ENCODE measurements at regions not wholly inside any gene's neighbourhood (a gene's known extent, or its start where the extent isn't known, plus 50 kb on each side); places are given as distances from the start of the nearest gene placed in this dataset.

DNA sequence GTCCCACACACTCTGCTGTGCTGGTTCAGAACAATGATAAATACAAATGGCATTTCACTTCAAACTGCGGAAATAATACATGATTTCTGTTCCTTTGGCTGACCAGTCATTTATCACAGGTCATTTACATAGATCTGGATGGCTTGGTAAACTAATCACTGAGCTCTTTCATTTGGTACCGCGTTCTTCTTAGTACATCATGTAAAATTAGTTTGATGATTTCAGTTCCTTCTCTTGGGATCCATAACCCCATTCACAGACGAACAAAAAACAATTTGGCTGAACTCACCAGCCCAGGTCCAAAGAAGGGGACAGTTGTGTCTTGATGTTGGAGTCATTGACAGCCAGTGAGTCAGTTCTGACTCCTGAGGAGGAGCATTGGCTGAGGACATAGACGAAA lies 689.8 kb downstream of the INHBA start:
- Histone ChIP-seq H3K4me1 (ENCODE audit: control insufficient read depth, insufficient read depth, low read depth, low read length) (peaks cover under 1% of the 10 kb centered on the region), H4K91ac (ENCODE audit: low read length) (no peak overlapping the region), H2AK5ac (ENCODE audit: low read length, severe bottlenecking) (no peak overlapping the region), H2BK5ac (ENCODE audit: low read depth, low read length, poor library complexity, severe bottlenecking) (no peak overlapping the region), H3K23ac (ENCODE audit: low read length in 2 of 2) (no peak overlapping the region), H3K4ac (ENCODE audit: low read depth in 1 of 2, low read length in 2 of 2) (no peak overlapping the region), H2BK120ac (ENCODE audit: low read depth, low read length) (no peak overlapping the region), H2BK12ac (ENCODE audit: low read length in 2 of 2) (no peak overlapping the region), H3K9ac (ENCODE audit: low read length) (no peak overlapping the region), H3K27me3 (ENCODE audit: control insufficient read depth in 1 of 2, insufficient read depth in 1 of 2, low read length in 2 of 2) (no peaks in the 10 kb centered on the region), H3K18ac (ENCODE audit: low read depth in 1 of 2, low read length in 2 of 2) (no peak overlapping the region), H3K9me3 (ENCODE audit: control insufficient read depth, low read length) (no peaks in the 10 kb centered on the region), H3K27ac (ENCODE audit: low read length, poor library complexity, severe bottlenecking) (no peak overlapping the region), H3K4me3 (ENCODE audit: insufficient read depth in 1 of 2, low read depth in 1 of 2, low read length in 2 of 2) (no peak overlapping the region), H3K4me2 (ENCODE audit: low read length, poor library complexity, severe bottlenecking) (no peak overlapping the region), H3K79me1 (replicated peaks; ENCODE audit: low read length, poor library complexity, severe bottlenecking) (no peaks in the 10 kb centered on the region), H4K8ac (ENCODE audit: low read length) (no peak overlapping the region), H3K14ac (ENCODE audit: low read length in 2 of 2) (no peak overlapping the region), H3K36me3 (ENCODE audit: control insufficient read depth in 1 of 2, insufficient read depth in 2 of 2, low read depth in 1 of 2, low read length in 2 of 2) (no peaks in the 10 kb centered on the region), H2AFZ (ENCODE audit: low read depth, low read length) (no peak overlapping the region), H2BK15ac (ENCODE audit: low read depth, poor library complexity, severe bottlenecking) (no peak overlapping the region)
- WGBS, result 81% methylated on average over 5 of the region's 5 CpGs
- no peak for DNase-seq

- no peaks in the 10 kb centered on the region for H3K36me3 ChIP-seq (ENCODE audit: control insufficient read depth in 1 of 2, insufficient read depth in 2 of 2, low read depth in 1 of 2, low read length in 2 of 2)
- no peak overlapping the region for H2BK5ac ChIP-seq (ENCODE audit: low read depth, low read length, poor library complexity, severe bottlenecking)
- H3K27ac ChIP-seq (ENCODE audit: low read length, poor library complexity, severe bottlenecking), result no peak overlapping the region
- H3K9me3 ChIP-seq (ENCODE audit: control insufficient read depth, low read length), result no peaks in the 10 kb centered on the region
- no peak overlapping the region for H3K4me3 ChIP-seq (ENCODE audit: insufficient read depth in 1 of 2, low read depth in 1 of 2, low read length in 2 of 2)
- H2AFZ ChIP-seq (ENCODE audit: low read depth, low read length), result no peak overlapping the region
- peaks cover 4% of the 10 kb centered on the region for H3K4me1 ChIP-seq (ENCODE audit: control insufficient read depth, insufficient read depth, low read depth, low read length)
- H2AK5ac ChIP-seq (ENCODE audit: low read length, severe bottlenecking), result no peak overlapping the region
- no peak overlapping the region for H3K9ac ChIP-seq (ENCODE audit: low read length)
- no peak overlapping the region for H4K8ac ChIP-seq (ENCODE audit: low read length)
- no peak overlapping the region for H2BK120ac ChIP-seq (ENCODE audit: low read depth, low read length)
- H3K79me1 ChIP-seq (replicated peaks; ENCODE audit: low read length, poor library complexity, severe bottlenecking), result no peaks in the 10 kb centered on the region
- no peak for DNase-seq
- H3K23ac ChIP-seq (ENCODE audit: low read length in 2 of 2), result peak overlapping the region in 1 of 2 experiments; percentile 26
- H2BK12ac ChIP-seq (ENCODE audit: low read length in 2 of 2), result no peak overlapping the region
- H3K14ac ChIP-seq (ENCODE audit: low read length in 2 of 2), result no peak overlapping the region
- H3K18ac ChIP-seq (ENCODE audit: low read depth in 1 of 2, low read length in 2 of 2), result no peak overlapping the region
- H4K91ac ChIP-seq (ENCODE audit: low read length), result no peak overlapping the region
- no peak overlapping the region for H3K4ac ChIP-seq (ENCODE audit: low read depth in 1 of 2, low read length in 2 of 2)
- H3K27me3 ChIP-seq (ENCODE audit: control insufficient read depth in 1 of 2, insufficient read depth in 1 of 2, low read length in 2 of 2), result no peaks in the 10 kb centered on the region
- no peak overlapping the region for H2BK15ac ChIP-seq (ENCODE audit: low read depth, poor library complexity, severe bottlenecking)
- H3K4me2 ChIP-seq (ENCODE audit: low read length, poor library complexity, severe bottlenecking), result no peak overlapping the region
- WGBS, result 96% methylated on average over 6 of the region's 6 CpGs
Measured at GRCh38 chr7:41012041-41012440, 690.8 kb downstream of the INHBA start.

- H3K4me3 ChIP-seq (ENCODE audit: insufficient read depth in 1 of 2, low read depth in 1 of 2, low read length in 2 of 2), result no peak overlapping the region
Measured at GRCh38 chr7:41010967-41011366, 691.9 kb downstream of the INHBA start.

DNA sequence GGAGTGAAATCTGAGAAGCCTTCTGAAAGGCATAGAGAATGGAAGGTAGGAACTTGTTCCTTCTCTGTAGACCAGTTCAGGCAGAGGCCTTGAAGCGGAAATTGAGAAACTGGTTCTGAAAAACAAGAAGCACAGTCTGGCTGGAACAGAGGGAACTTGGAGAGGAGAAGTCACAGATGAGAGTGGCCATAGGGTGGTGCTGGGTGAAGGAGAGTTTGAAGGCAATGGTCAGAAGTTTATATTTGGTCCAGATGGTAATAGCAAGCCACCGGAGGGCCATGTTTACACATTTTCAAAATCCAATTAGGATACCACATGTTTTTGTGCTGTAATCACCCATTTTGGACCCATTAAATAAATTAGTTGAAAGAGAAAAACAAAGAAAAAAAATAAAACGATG lies 692.5 kb downstream of the INHBA start:
- no peak overlapping the region for H3K4me3 ChIP-seq (ENCODE audit: insufficient read depth in 1 of 2, low read depth in 1 of 2, low read length in 2 of 2)
- 77% methylated on average over 3 of the region's 3 CpGs for WGBS
- no peak overlapping the region for H3K14ac ChIP-seq (ENCODE audit: low read length in 2 of 2)
- H3K23ac ChIP-seq (ENCODE audit: low read length in 2 of 2), result no peak overlapping the region
- no peak overlapping the region for H3K27ac ChIP-seq (ENCODE audit: low read length, poor library complexity, severe bottlenecking)
- H2BK15ac ChIP-seq (ENCODE audit: low read depth, poor library complexity, severe bottlenecking), result no peak overlapping the region
- H3K4me2 ChIP-seq (ENCODE audit: low read length, poor library complexity, severe bottlenecking), result no peak overlapping the region
- peak overlapping the region; percentile 54 for H3K9ac ChIP-seq (ENCODE audit: low read length)
- H2AK5ac ChIP-seq (ENCODE audit: low read length, severe bottlenecking), result peak overlapping the region; percentile 60
- no peak overlapping the region for H3K4ac ChIP-seq (ENCODE audit: low read depth in 1 of 2, low read length in 2 of 2)
- H3K36me3 ChIP-seq (ENCODE audit: control insufficient read depth in 1 of 2, insufficient read depth in 2 of 2, low read depth in 1 of 2, low read length in 2 of 2), result no peaks in the 10 kb centered on the region
- H3K79me1 ChIP-seq (replicated peaks; ENCODE audit: low read length, poor library complexity, severe bottlenecking), result no peaks in the 10 kb centered on the region
- no peak overlapping the region for H2AFZ ChIP-seq (ENCODE audit: low read depth, low read length)
- H3K4me1 ChIP-seq (ENCODE audit: control insufficient read depth, insufficient read depth, low read depth, low read length), result peaks cover 4% of the 10 kb centered on the region
- H3K18ac ChIP-seq (ENCODE audit: low read depth in 1 of 2, low read length in 2 of 2), result no peak overlapping the region
- no peak overlapping the region for H2BK120ac ChIP-seq (ENCODE audit: low read depth, low read length)
- H2BK12ac ChIP-seq (ENCODE audit: low read length in 2 of 2), result no peak overlapping the region
- H4K91ac ChIP-seq (ENCODE audit: low read length), result no peak overlapping the region
- H4K8ac ChIP-seq (ENCODE audit: low read length), result no peak overlapping the region
- no peaks in the 10 kb centered on the region for H3K9me3 ChIP-seq (ENCODE audit: control insufficient read depth, low read length)
- H3K27me3 ChIP-seq (ENCODE audit: control insufficient read depth in 1 of 2, insufficient read depth in 1 of 2, low read length in 2 of 2), result no peaks in the 10 kb centered on the region
- DNase-seq, result no peak
- no peak overlapping the region for H2BK5ac ChIP-seq (ENCODE audit: low read depth, low read length, poor library complexity, severe bottlenecking)

More at GRCh38 chr7:41010967-41011366, 691.9 kb downstream of the INHBA start:
- H3K9me3 ChIP-seq (ENCODE audit: control insufficient read depth, low read length), result no peaks in the 10 kb centered on the region
- no peak overlapping the region for H4K91ac ChIP-seq (ENCODE audit: low read length)
- H2BK5ac ChIP-seq (ENCODE audit: low read depth, low read length, poor library complexity, severe bottlenecking), result no peak overlapping the region
- H3K4ac ChIP-seq (ENCODE audit: low read depth in 1 of 2, low read length in 2 of 2), result no peak overlapping the region
- H2BK12ac ChIP-seq (ENCODE audit: low read length in 2 of 2), result no peak overlapping the region
- H3K79me1 ChIP-seq (replicated peaks; ENCODE audit: low read length, poor library complexity, severe bottlenecking), result no peaks in the 10 kb centered on the region
- H3K18ac ChIP-seq (ENCODE audit: low read depth in 1 of 2, low read length in 2 of 2), result peak overlapping the region in 1 of 2 experiments; percentile 28
- H3K27me3 ChIP-seq (ENCODE audit: control insufficient read depth in 1 of 2, insufficient read depth in 1 of 2, low read length in 2 of 2), result no peaks in the 10 kb centered on the region
- no peak overlapping the region for H3K4me2 ChIP-seq (ENCODE audit: low read length, poor library complexity, severe bottlenecking)
- H4K8ac ChIP-seq (ENCODE audit: low read length), result no peak overlapping the region
- H3K14ac ChIP-seq (ENCODE audit: low read length in 2 of 2), result no peak overlapping the region
- peak; percentile 63 for DNase-seq
- 30% methylated on average over 2 of the region's 4 CpGs for WGBS
- H2AFZ ChIP-seq (ENCODE audit: low read depth, low read length), result no peak overlapping the region
- H2BK120ac ChIP-seq (ENCODE audit: low read depth, low read length), result no peak overlapping the region
- no peak overlapping the region for H2BK15ac ChIP-seq (ENCODE audit: low read depth, poor library complexity, severe bottlenecking)
- H3K4me1 ChIP-seq (ENCODE audit: control insufficient read depth, insufficient read depth, low read depth, low read length), result peaks cover 4% of the 10 kb centered on the region
- no peak overlapping the region for H2AK5ac ChIP-seq (ENCODE audit: low read length, severe bottlenecking)
- peak overlapping the region; percentile 54 for H3K9ac ChIP-seq (ENCODE audit: low read length)
- H3K23ac ChIP-seq (ENCODE audit: low read length in 2 of 2), result no peak overlapping the region
- H3K36me3 ChIP-seq (ENCODE audit: control insufficient read depth in 1 of 2, insufficient read depth in 2 of 2, low read depth in 1 of 2, low read length in 2 of 2), result no peaks in the 10 kb centered on the region
- H3K27ac ChIP-seq (ENCODE audit: low read length, poor library complexity, severe bottlenecking), result no peak overlapping the region

Measured in mesenchymal stem cell (in vitro differentiated cells and primary cell).